PC-9 (cell line): ENCODE measurements at regions not wholly inside any gene's neighbourhood (a gene's known extent, or its start where the extent isn't known, plus 50 kb on each side); places are given as distances from the start of the nearest gene placed in this dataset.

Experiments used
- CTCF ChIP-seq: fragments of 200-600 bp; sonication (generic); conservative IDR thresholded peaks from 2 replicates; pipeline ENCODE4 v1.6.1; 2017; ENCODE audit warnings: mixed run types, antibody characterized with exemption, mild to moderate bottlenecking, moderate library complexity
- EZH2 ChIP-seq: fragments of 200-600 bp; sonication (generic); IDR thresholded peaks from 2 replicates; pipeline ENCODE4 v1.8.0; 2017; ENCODE audit warnings: antibody characterized with exemption, low read depth

DNA sequence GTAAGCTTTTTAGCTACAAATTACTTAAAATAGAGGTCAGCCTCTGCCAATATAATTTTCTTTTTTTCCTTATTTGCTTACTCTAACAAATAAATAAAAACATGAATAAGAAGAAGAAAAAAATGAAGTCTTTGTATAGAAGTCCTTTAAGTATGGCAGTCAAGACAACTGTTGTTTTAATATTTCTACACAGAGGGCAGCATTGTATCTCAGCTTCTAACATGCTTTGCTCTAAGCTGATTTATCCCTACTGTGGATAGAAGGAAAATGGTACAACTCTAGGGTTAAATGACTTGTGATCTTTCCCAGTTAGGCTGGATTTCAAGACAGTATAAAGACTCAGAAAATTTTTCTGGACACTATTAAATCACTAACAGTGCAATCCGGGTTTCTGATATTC lies 104.3 kb upstream of the MEIS2 start:
- TF ChIP-seq EZH2 (no peak), CTCF (no peak)
